HG03095 (cell line): ENCODE measurements at regions not wholly inside any gene's neighbourhood (a gene's known extent, or its start where the extent isn't known, plus 50 kb on each side); places are given as distances from the start of the nearest gene placed in this dataset.
"Not testable (repeated sequence)": the region's sequence is repeated elsewhere in the genome, so short reads cannot be mapped to it uniquely, and the experiment has no call there.

ENCODE experiments used
- ATAC-seq: cut with Tn5 transposase; IDR thresholded peaks from one replicate; pipeline ENCODE4 v1.9.1; 2021; ENCODE audit warnings: moderate library complexity; ENCODE audit not compliant: unreplicated experiment

DNA sequence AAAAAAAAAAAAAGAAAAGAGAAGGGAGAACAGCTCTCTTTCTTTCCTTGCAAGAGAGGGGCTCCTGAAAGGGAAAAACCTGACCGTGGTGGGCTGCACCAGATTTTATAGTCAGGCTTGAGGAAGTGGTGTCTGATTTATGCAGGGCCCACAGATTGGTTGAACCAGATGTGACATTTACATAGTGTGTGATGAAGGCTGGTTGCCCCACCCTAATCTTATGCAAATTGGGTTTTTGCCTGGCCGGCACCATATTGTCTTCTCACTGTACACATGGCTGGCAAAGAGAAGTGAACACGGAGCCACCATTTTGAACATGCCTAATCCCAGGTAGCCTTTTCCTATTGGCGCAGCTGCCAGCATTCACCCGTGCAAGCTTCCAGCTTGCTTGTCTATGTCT lies 154.4 kb downstream of the OXSM start:
- no peak for ATAC-seq

DNA sequence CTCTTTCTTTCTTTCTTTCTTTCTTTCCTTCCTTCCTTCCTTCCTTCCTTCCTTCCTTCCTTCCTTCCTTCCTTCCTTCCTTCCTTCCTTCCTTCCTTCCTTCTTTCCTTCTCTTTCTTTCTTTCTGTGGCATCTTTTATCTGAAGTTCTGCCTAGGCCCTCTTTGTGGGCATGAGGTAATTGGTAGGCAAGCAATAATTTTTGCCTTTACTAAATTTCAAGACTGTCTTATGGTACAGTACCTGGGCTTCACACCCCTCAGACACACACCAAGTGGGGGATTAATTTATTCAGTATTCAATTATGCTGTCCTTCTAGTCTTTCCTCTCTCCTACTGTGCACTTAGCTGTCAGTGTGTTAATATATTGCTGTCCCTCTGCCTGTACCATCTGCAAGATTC lies 155.5 kb downstream of the OXSM start:
- ATAC-seq: no peak

DNA sequence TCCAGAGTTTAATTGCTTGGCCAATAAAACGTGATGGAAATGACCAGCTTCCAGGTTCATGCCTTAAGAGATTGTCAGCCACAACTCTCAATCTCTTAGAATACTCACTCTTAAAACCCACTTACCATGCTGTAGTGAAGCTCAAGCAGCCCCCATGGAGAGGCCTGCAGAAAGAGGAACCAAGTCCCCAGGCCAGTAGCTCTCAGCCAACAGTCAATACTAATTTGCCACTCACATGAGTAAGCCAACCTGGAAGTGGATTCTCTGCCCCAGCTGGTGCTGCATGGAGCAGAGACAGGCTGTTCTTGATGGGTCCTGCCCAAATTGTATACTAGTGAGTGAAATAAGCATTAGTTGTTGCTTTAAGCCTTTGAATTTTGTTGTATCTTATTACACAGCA lies 155.9 kb downstream of the OXSM start:
- no peak for ATAC-seq

DNA sequence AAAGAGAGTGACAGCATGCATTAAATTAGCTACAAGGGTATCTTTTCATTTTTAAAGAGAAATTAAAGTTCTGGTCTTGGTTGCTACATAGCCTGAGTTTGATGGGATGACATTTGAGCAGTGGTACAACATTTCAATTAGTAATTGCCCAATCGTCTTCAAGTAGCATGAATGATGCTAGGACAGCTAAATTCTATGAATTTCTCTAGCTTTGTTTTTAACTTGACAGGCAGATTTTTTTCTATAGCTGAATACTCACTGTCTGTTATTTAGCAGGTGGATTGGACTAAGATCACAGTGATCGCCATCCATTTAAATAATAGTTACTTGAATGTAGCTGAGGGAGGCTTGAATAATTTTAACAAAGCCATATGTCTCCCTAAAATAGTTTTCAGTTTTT lies 162.2 kb downstream of the OXSM start:
- ATAC-seq: no peak

DNA sequence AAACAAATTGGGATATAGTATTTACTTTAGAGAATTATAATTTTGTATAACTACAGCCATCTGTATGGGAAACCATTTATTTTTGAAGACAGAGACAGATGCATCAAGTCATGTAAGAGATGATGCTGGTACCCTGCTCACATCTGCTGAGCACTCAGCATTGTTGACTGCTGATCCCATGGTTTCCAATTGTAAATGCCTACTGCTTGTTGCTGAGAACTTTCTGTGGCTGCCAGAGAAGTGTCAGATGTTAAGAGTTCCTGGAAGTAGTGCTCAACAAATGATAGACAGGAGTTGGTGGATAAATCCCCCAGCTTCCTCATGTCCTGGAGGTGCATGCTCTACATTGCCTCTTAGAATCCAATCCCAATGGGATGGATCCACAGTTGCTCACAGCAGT lies 167.1 kb downstream of the OXSM start:
- ATAC-seq: no peak

DNA sequence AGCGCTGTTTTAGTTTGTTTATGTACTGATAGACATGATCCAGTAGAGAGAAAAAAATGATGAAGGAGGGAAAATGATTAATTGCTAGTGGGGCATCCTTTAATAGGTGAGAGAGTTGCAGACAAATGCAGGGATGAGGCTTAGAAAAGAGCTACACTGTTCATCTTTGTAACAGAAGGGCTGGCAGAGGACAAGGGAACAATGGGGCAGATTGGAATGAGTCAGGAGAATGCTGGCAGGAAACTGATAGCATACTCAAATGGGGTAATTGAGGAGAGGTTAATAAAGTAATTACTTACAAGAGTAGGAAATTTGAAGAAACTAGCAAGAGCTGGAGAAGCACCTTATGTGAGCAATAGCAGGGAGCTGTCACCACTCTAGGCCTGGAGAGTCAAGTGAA lies 170.9 kb downstream of the OXSM start:
- ATAC-seq: no peak

DNA sequence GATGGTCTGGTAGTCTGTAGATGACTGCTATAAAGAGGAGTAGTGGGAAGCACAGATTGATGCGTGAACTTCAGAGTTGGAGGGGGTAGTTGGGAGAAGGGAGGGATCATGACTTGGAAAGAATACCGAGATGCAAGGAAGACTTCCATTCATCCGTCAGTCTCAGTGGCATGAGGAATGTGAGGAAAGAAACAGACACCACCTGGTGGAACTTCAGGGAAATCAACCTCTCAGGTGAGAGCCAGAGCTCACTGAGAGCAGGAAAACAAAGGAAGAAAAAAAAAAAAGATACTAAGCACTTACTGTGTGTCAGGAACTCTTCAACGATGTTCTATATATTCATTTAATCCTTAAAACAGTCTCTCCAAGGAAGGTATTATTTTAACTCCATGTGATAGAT lies 172.4 kb downstream of the OXSM start:
- ATAC-seq: no peak

DNA sequence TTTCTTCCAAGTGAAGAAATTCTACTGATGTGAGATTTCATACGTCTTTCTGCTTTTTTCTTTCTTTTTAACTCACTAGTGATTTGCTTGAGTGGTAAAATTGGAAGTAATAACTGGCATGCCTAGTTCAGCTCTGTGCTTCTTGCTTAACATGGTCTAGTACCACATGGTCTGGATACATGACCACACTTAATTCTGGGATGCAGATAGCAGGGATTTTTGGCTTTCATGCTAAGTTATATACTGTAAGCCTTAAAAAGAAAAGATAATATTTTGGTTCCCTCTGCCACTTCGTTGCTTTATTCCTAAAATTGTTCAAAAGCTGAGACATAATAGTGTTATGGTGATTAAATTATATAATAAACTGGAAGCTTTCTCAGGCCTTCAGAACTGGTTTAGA lies 174.3 kb downstream of the OXSM start:
- ATAC-seq: no peak

DNA sequence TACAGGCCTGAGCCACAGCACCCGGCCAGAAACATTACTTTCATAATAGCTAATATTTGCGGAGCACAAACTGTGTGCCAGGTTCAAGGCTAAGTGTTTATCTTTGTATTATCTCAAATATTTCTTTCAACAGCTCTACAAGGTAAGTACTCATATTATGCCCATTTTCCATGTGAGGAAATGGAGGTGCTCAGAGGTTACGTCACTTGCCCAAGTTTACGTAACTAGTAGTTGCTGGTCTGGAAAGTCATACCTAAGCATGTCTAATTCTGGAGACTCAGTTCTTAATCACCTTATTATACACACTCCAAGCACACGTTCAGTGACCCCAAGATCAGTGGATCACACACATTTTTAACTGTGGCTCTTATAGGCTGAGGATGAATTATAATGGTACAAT lies 177.5 kb downstream of the OXSM start:
- ATAC-seq: no peak

DNA sequence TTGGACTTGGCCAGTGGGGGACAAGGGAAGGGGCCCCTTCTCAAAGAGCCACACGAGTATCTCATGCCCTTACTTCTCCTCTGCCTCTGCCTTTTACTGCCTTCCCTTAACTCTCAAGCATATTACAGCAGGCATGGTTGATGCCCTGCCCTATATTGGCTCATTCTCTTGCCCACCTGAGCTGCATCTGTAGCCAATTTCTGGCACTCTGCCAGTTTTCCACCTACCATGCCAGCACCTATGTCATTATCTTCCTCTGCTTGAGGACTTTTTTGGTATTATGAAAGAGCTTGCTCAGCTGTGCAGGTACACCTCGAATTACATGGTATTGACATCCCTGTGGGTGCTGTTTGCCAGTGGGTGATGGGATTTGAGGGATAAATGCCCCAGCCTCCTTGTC lies 181.8 kb downstream of the OXSM start:
- ATAC-seq: no peak

DNA sequence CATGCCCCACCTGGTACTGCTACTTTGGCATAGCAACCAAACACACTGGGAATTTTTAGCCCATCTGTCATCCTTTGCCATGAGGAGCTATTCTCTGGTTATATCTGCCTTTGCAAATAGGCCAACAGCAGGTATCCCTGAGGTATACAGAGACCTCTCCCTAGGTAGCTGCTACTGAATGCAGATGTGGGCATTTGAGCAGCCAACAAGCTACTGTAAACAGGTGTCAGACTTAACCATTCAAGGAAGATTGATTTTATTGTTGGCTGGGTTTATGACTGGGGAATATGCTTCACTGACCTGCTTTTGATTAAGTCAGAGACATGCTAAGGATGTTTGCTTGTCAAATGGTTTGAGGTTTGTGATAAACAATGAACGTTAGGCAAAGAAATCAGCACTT lies 183.2 kb downstream of the OXSM start:
- ATAC-seq: no peak

DNA sequence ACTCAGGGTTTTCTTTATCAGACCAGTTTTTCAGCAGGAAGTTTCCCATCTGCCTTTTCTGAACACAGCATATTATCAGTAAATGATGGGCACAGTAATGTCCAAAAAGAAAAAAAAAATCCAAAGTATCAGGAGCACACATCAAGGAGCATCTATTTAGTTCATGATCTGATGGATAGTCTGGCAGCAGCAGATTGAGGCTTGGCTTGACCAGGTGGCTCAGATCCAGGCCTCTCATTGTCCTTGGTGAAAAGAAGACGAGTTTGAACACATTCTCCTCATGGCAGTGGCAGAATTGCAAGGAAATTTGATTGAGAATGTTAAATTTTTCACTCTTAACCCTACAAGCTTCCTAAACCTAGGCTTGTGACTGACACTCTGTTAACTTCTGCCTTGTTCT lies 192.9 kb downstream of the OXSM start:
- ATAC-seq: no peak

DNA sequence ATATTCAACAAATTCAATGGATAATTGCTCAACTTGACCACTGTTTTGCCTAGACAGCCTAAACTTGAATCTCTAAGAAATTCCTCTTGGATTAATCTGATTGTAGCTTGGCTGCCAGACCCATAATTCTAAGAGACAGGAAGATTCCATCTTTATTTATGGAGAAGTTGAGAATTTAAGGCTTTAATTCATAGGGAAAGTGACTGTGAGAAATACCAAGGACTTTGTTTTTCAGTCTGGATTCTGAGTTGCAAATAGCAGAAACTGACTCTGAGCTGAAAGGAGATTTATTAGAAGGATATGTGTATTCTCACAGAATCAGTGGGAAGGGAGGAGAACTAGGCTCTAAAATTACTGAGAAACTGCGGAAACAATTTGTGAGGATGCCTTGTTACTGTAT lies 195.7 kb downstream of the OXSM start:
- no peak for ATAC-seq

DNA sequence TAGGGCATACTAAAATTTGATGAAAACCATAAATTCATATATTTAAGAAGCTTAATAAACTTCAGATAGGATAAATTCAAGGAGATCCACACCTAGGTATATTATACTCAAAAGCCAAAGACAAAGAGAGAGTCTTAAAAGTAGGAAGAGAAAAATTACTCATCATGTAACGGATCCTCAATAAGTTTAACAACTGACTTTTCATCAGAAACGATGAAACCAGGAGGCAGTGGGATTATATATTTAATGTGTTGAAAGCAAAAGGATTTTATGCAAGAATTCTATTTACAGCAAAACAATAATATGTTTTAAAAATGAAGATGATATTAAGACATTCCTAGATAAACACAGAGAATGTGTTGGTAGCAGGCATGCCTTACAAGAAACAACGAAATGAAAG lies 202.7 kb downstream of the OXSM start:
- no peak for ATAC-seq

DNA sequence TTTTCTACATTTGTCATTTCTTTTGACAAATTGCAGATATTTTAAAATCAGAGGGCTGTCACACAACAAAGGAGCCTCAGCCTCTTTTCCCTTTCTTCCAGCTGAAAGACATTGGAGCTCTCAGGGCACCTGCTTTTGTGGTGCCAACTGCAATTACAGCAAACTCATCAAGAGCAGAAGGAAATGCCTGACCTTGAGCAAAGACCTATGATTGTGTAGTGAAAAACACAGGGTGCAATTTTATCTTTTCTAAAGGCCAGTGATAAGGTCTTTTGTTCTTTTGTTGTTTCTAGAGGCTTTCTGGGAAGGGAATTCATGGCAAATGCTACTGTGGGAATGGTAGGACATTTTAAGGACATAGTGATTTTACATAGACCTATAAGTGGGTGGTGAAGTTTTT lies 214.3 kb downstream of the OXSM start:
- no peak for ATAC-seq

DNA sequence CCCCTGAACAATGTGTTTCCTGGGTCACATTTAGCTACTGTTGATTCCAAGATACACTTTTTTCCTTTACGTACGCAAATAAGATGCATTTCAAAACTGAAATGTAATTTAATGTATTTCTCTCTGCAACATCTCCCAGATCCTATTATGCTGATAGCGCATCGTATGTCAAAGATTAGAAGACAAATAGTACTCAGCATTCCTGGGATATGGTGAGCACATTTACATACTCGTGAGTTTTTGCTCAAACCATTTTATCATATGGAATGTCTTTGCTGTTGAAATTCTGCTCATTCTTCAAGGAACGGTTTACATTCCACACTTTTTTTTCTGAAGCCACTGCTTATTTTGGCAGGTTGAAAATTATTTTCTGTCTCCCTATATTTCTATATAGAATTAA lies 221.4 kb downstream of the OXSM start:
- no peak for ATAC-seq

DNA sequence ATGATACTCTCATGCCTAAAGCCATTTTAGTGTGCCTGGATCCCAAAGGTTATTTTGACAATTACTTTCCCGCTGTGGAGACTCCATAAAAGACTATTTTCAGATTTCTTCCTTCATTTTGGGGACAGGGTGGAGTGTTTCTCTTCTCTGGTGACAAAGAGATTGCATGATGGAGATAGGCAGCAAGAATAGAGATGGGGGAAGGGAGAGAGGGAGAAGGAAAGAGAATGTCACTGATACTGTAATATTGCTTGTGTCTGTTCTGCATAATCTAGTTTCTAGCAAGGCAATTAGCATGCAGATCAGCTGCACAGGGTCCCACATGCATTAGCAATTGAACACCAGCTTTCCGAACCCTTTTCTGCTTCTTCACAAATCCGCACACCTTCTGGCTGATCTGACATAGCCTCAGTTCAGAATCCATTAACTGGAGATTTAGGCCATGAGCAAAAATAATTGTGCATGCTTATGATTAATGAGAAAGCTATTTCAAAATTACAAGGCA lies 222.4 kb downstream of the OXSM start:
- ATAC-seq: no peak

DNA sequence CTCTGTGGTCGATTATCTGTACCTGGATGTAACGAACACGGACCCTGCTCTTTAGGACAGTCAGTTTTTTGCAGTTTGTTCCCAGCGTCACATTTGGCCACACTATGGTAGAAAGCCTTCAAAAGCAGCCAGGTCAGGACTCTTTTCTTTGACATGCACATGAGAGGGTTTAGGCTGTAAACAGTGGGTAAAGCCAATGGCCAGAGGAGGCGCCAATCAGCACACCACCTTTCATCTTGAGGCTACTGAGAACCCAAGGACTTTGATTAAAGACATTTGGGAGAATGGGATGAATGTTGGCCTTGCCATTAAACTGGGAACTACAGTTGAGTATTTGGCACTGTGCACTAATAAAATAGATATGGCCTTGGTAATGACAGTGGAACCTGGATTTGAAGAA lies 225.9 kb downstream of the OXSM start:
- no peak for ATAC-seq

DNA sequence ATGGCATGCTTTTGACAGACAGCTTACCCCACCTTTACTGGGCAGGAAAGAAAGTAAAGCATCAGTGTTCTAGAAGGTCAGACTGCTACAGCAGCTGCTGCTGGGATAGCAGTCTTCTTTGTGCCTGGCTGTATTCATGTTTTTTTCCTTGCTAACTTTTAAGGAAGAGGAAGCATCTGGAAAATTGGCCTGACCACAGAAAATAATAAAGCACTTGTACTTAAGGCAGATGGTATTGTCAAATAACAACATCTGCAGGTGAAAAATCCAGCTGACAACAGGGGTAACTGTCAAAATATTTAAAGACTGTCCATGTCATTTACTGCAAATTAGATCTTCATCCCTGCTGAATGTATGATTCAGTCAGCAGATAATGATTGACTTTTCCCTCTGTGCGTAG lies 229.0 kb downstream of the OXSM start:
- ATAC-seq: no peak

DNA sequence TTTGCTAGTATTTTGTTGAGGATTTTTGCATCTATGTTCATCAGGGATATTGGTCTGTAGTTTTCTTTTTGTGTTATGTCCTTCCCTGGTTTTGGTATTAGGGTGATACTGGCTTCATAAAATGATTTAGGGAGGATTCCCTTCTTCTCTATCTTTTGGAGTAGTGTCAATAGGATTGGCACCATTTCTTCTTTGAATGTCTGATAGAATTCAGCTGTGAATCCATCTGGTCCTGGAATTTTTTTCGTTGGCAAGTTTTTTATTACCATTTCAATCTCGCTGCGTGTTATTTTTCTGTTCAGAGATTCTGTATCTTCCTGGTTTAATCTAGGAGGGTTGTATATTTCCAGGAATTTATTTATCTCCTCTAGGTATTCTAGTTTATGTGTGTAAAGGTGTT lies 234.3 kb downstream of the OXSM start:
- not testable (repeated sequence) for ATAC-seq

DNA sequence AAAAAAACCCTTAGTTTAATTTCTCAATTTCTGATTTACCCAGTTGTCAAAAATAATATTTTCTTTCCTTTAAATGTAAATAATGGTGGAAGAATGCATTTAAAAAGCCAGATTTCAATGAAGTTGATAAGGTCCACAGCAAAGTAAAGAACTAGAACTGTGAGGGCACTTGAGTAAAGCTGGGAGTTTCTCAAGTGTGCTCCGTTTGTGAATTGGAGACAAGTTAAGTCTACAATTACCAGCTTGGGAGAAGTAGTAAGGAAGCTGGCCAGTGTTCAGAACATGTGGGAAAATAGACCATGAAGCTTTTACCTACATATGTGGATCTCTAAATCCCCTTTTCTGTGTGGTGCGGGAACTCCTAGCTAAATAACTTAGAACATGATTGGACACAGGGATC lies 239.4 kb downstream of the OXSM start:
- ATAC-seq: no peak

DNA sequence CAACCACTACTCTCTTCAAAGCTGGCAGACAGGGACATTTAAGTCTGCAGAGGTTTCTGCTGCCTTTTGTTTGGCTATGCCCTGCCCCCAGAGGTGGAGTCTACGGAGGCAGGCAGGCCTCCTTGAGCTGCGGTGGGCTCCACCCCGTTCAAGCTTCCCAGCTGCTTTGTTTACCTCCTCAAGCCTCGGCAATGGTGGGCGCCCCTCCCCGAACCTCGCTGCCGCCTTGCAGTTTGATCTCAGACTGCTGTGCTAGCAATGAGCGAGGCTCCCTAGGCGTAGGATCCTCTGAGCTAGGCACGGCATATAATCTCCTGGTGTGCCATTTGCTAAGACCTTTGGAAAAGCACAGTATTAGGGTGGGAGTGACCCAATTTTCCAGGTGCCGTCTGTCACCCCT lies 252.2 kb downstream of the OXSM start:
- ATAC-seq: not testable (repeated sequence)

DNA sequence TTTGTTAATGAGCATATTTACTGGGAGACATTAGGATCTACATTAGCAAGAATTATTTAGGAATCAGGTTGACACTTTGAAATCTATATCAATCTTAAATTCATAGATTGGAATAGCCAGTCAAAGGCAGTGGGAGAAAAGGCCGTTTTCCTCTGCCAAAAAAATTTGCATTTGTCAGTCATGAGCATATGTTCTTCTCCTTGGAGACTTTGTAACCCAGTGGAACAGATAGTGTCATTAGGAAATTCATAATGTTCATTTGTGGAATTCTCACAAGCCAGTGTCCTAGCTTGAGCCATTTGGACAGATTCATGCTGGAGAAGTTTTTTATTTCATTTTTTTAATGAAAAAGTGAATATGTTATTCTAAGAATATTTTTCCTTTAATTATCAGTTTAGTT lies 260.1 kb downstream of the OXSM start:
- no peak for ATAC-seq

DNA sequence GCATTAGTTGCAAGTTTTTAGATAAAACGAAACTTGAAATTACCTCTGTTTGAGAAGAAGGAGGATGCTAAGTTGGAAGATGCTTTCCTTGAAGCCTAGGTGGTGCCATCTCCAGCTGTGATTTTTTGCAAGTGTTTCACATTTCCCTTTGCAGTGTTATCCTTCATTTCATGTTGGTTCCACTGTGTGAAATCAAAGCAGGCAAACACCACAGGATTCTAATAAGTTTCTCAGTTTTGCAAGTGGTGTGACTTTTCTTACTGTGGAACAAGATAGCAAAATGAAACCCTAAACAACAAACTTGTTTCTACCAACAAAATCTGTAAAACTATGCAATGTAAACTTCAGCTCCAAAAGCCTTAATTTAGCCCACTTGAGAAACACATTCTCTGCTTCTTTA lies 260.9 kb downstream of the OXSM start:
- no peak for ATAC-seq
